HFFc6 (cell line): ENCODE measurements at regions not wholly inside any gene's neighbourhood (a gene's known extent, or its start where the extent isn't known, plus 50 kb on each side); places are given as distances from the start of the nearest gene placed in this dataset.

ENCODE experiments used
- DNase-seq: peaks from one replicate; pipeline ENCODE4 v3.0.0-alpha.2; 2018
- H3K27ac Mint-ChIP-seq: 2 replicates; pipeline ENCODE4 v1.8.0; 2020; ENCODE audit warnings: mild to moderate bottlenecking, mixed read lengths
- H3K27me3 Mint-ChIP-seq: 2 replicates; pipeline ENCODE4 v1.8.0; 2021; ENCODE audit warnings: mild to moderate bottlenecking, moderate library complexity, mixed read lengths; ENCODE audit not compliant: insufficient read depth
- H3K36me3 Mint-ChIP-seq: 2 replicates; pipeline ENCODE4 v1.8.0; 2021; ENCODE audit warnings: low read depth, mixed read lengths
- H3K4me1 Mint-ChIP-seq: 2 replicates; pipeline ENCODE4 v1.8.0; 2020; ENCODE audit warnings: low read depth, mixed read lengths
- H3K4me3 Mint-ChIP-seq: 2 replicates; pipeline ENCODE4 v1.8.0; 2020; ENCODE audit warnings: mild to moderate bottlenecking, moderate library complexity, mixed read lengths
- H3K9me3 Mint-ChIP-seq: 2 replicates; pipeline ENCODE4 v1.8.0; 2020; ENCODE audit warnings: mild to moderate bottlenecking, mixed read lengths
- TF ChIP-seq, protein P1 (sequence below): fragments of 200-600 bp; sonication (generic); IDR thresholded peaks from 2 replicates; pipeline ENCODE4 v1.5.0; 2021; ENCODE audit warnings: antibody characterized with exemption, mild to moderate bottlenecking

DNA sequence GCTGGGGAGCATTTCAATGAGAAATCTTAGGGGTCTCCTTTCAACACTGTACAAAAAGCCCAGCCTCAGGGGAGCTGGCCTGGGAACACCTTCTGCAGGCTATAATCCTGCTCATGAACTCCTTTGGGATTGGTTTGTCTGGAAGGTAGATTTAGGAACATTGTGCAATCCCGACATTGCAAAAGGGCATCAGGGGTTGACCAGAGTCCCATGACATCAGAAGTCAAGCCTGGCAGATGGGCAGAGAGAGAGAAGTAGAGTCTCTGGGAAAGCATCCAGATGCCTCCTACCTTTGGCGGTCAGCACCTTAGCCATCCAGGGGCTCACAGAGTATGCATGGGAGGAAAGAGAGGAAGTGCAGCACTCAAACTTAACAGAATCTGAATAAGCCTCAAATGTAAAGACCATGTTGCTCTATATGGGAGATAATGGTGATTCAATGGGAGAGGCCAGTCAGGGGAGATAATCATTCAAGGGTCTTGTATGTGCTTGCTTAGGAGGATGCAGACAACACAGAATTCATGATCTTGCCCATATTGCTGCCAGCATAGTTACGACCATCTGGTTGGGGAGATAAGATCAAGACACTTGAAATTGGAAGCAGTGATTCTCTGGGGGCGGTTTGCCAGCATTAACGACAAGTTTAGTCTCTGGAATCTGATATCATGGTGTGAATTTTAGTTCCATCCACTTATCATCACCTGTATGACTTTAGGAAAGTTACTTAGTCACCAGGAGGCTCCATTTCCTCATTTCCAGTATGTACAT lies 58.3 kb upstream of the UPP2 start:
- H3K4me3 Mint-ChIP-seq = no peak overlapping the region
- TF ChIP-seq, protein P1, sequence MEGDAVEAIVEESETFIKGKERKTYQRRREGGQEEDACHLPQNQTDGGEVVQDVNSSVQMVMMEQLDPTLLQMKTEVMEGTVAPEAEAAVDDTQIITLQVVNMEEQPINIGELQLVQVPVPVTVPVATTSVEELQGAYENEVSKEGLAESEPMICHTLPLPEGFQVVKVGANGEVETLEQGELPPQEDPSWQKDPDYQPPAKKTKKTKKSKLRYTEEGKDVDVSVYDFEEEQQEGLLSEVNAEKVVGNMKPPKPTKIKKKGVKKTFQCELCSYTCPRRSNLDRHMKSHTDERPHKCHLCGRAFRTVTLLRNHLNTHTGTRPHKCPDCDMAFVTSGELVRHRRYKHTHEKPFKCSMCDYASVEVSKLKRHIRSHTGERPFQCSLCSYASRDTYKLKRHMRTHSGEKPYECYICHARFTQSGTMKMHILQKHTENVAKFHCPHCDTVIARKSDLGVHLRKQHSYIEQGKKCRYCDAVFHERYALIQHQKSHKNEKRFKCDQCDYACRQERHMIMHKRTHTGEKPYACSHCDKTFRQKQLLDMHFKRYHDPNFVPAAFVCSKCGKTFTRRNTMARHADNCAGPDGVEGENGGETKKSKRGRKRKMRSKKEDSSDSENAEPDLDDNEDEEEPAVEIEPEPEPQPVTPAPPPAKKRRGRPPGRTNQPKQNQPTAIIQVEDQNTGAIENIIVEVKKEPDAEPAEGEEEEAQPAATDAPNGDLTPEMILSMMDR = no peak
- no peak overlapping the region for H3K27ac Mint-ChIP-seq
- peaks cover 6% of the 10 kb centered on the region; the same call in 1 of the 2 replicates for H3K4me1 Mint-ChIP-seq
- H3K36me3 Mint-ChIP-seq = no peaks in the 10 kb centered on the region
- H3K9me3 Mint-ChIP-seq = no peaks in the 10 kb centered on the region
- no peak for DNase-seq
- peaks cover 12% of the 10 kb centered on the region for H3K27me3 Mint-ChIP-seq

DNA sequence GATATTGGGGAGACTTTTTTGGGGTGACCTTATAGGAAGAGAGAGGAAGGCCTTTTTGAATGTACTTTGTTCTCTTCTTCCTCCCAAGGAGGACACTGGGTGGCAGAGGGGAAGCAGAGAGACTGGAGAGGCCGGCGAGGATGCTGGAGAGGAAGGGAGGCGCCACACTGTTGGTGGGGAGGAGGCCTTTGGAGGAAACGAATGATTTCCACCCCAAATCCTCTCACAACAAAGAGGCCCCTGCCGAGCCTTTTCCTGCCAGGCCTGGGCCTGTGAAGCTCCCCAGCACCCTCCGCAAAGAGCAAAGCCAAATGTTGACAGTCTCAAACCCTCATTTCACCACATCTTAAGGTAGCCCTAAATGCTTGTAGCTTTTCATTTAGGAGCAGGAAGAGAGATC lies 59.0 kb upstream of the UPP2 start:
- Mint-ChIP-seq H3K4me3 (no peak overlapping the region), H3K36me3 (no peaks in the 10 kb centered on the region), H3K9me3 (no peaks in the 10 kb centered on the region), H3K27me3 (peaks cover 12% of the 10 kb centered on the region), H3K4me1 (peaks cover 6% of the 10 kb centered on the region; the same call in 1 of the 2 replicates), H3K27ac (no peak overlapping the region)
- TF ChIP-seq, protein P1 = no peak
- no peak for DNase-seq

DNA sequence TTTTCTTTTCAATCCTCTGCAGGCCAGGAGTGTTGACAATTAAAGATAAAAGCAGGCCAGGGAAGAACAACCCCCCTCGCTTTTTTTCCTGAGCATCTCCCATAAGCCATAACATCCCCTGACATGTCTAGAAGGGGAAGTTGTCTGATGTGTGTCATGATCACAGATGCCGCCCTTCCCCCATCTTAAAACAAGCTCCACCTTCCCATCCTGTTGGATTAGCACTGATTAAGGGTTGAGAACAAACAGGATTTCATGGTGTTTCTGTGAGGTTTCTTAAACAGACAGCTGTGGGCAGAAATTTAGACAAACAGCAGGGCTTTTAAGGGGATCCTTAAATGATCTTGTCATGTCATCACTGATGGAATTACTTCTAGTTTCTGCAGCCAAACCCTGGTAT lies 59.4 kb upstream of the UPP2 start:
- DNase-seq = no peak
- H3K27ac Mint-ChIP-seq = no peak overlapping the region
- no peak overlapping the region for H3K4me3 Mint-ChIP-seq
- no peaks in the 10 kb centered on the region for H3K36me3 Mint-ChIP-seq
- H3K4me1 Mint-ChIP-seq = peaks cover 6% of the 10 kb centered on the region; the same call in 1 of the 2 replicates
- H3K9me3 Mint-ChIP-seq = no peaks in the 10 kb centered on the region
- H3K27me3 Mint-ChIP-seq = peaks cover 12% of the 10 kb centered on the region
- TF ChIP-seq, protein P1 = no peak

DNA sequence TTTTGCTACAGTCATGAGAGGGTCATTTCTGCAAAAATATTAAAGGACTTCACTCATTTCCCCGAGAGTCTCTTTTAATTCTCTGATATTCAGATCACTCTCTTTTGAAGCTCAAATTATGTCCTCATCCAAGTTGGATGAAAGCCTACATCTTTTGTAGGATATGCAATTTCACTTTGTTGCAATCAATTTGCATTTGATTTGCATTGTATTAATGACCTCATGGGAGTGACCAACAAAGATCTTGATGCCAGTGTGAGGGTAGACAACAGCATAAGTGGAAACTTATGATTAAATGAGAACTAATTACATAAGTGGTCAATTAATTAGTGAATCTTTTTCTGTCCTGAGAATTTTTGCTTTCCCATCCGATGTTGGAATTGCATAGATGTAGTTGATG lies 60.3 kb upstream of the UPP2 start:
- no peak for DNase-seq
- H3K36me3 Mint-ChIP-seq = no peaks in the 10 kb centered on the region
- TF ChIP-seq, protein P1 = no peak
- no peaks in the 10 kb centered on the region for H3K9me3 Mint-ChIP-seq
- H3K4me1 Mint-ChIP-seq = peaks cover 6% of the 10 kb centered on the region; the same call in 1 of the 2 replicates
- no peak overlapping the region for H3K27ac Mint-ChIP-seq
- no peak overlapping the region for H3K4me3 Mint-ChIP-seq
- H3K27me3 Mint-ChIP-seq = peaks cover 16% of the 10 kb centered on the region

DNA sequence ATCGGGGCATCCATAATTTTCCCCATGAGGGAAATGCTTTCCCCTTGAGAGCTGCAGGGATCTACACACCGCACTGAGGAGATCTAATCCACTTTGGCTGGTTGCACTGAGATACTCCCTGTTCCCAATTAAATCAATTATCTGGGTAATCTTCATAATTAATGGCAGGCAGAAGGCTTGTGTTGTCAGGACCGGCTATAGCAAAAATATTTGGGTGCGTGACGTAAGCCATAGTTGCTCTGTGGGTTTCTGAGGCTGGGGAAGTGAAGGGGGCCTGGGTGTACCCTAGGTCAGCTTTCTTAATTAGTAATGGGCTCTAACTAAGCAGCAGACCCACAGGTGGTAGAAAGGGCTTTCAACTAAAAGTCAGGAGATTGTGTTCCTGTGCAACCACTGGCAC lies 62.8 kb upstream of the UPP2 start:
- Mint-ChIP-seq H3K9me3 (no peaks in the 10 kb centered on the region), H3K27ac (no peak overlapping the region), H3K4me1 (peaks cover 6% of the 10 kb centered on the region; the same call in 1 of the 2 replicates), H3K27me3 (peaks cover 28% of the 10 kb centered on the region), H3K4me3 (no peak overlapping the region), H3K36me3 (no peaks in the 10 kb centered on the region)
- TF ChIP-seq, protein P1 = no peak
- no peak for DNase-seq
